ENCODE measurements at regions not wholly inside any gene's neighbourhood (a gene's known extent, or its start where the extent isn't known, plus 50 kb on each side); places are given as distances from the start of the nearest gene placed in this dataset.

DNA sequence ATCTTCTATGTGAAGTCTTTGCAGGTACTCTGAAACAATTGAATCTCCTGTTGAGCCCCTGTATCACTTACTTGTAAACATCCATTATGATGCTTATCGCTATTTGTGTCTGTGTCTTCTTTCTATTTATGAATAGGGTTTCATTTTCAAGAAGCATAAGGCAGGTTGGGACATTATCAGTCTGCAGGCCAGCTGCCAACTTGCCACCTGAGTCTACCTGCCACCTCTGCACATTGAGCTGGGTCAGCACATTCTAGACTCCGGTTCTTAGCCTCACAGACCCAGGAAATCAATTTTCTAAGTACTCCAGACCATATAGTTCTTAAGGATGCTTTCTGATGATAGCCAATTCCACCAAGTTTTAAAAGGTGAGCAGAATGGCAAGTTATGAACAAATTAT, 105.7 kb upstream of the MCTP2 start:
- no peak for TF ChIP-seq POLR2AphosphoS5 (IDR thresholded peaks at IDR 0.05)
- TF ChIP-seq, protein P1, sequence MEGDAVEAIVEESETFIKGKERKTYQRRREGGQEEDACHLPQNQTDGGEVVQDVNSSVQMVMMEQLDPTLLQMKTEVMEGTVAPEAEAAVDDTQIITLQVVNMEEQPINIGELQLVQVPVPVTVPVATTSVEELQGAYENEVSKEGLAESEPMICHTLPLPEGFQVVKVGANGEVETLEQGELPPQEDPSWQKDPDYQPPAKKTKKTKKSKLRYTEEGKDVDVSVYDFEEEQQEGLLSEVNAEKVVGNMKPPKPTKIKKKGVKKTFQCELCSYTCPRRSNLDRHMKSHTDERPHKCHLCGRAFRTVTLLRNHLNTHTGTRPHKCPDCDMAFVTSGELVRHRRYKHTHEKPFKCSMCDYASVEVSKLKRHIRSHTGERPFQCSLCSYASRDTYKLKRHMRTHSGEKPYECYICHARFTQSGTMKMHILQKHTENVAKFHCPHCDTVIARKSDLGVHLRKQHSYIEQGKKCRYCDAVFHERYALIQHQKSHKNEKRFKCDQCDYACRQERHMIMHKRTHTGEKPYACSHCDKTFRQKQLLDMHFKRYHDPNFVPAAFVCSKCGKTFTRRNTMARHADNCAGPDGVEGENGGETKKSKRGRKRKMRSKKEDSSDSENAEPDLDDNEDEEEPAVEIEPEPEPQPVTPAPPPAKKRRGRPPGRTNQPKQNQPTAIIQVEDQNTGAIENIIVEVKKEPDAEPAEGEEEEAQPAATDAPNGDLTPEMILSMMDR (IDR thresholded peaks at IDR 0.05 in 8 of 11, conservative IDR thresholded peaks at IDR 0.05 in 3 of 11), result no peak
- TF ChIP-seq POLR2A (IDR thresholded peaks at IDR 0.05), result no peak

All from spleen (tissue), 7 donors.